ENCODE measurements at regions not wholly inside any gene's neighbourhood (a gene's known extent, or its start where the extent isn't known, plus 50 kb on each side); places are given as distances from the start of the nearest gene placed in this dataset.

DNA sequence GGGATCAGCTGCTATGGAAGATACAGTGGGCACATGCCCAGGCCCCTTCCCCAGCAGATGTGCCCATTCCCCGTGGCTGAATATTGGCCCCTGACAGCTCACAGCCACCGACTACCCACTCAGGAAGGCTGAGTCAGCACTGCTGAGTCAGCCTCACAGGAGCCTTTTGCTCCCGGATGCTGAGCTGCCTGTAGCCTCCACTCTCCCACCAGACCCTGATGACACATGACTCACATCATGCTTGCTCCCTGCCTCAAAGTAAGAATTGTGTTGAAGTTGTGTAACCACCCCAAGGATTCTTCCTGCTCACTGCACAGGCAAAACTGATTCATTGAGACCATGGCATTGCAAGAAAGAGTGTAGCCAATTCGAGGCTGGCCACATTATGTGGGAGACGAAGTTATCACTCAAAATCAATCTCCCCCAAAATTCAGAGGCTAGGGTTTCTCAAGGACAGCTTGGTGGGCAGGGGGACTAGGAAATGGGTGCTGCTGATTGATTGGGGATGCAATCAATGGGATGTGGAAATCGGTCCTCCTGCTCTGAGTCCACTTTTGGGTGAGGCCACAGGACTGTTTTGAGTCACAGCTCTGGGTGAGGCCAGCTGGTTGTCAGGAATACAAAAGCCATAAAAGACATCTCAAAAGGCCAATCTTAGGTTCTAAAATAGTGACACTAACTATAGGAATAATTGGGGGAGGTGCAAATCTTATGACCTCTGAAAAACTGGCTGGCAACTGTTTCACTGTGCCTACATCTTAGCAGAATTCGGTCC is 556.6 kb upstream of the CDH4 start:
- intact Hi-C loops (cut with DNase I): no loop called here
- TF ChIP-seq, protein P1, sequence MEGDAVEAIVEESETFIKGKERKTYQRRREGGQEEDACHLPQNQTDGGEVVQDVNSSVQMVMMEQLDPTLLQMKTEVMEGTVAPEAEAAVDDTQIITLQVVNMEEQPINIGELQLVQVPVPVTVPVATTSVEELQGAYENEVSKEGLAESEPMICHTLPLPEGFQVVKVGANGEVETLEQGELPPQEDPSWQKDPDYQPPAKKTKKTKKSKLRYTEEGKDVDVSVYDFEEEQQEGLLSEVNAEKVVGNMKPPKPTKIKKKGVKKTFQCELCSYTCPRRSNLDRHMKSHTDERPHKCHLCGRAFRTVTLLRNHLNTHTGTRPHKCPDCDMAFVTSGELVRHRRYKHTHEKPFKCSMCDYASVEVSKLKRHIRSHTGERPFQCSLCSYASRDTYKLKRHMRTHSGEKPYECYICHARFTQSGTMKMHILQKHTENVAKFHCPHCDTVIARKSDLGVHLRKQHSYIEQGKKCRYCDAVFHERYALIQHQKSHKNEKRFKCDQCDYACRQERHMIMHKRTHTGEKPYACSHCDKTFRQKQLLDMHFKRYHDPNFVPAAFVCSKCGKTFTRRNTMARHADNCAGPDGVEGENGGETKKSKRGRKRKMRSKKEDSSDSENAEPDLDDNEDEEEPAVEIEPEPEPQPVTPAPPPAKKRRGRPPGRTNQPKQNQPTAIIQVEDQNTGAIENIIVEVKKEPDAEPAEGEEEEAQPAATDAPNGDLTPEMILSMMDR (IDR thresholded peaks at IDR 0.05): no peak
- H3K4me1 ChIP-seq: no peaks in the 10 kb centered on the region
- no peaks in the 10 kb centered on the region for H3K27me3 ChIP-seq (ENCODE audit: low read depth)
- H3K9me3 ChIP-seq: no peaks in the 10 kb centered on the region
- H3K27ac ChIP-seq: no peak overlapping the region
- DNase-seq (no peak), ATAC-seq (no peak)
- H3K36me3 ChIP-seq: no peaks in the 10 kb centered on the region
- no peak overlapping the region for H3K4me3 ChIP-seq

DNA sequence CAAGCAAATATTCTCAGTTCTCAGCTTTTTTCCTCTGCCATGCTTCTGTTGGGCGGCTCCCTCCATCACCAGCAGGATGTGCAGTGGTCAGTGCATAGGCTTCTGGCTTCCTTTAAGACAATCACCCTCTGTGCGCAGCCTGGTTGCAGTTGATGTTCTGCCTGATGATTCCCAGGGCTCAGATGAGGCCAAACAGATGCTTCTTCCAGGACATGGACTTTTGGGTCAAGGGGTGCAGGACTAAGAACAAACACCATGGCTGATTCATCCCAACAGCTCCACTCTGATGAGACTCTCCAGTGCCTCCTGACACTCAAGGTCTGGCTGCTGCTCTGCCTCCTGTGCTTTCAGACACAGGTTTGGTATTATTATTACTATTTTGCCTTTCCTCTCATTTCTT is 554.8 kb upstream of the CDH4 start:
- H3K9me3 ChIP-seq: no peaks in the 10 kb centered on the region
- H3K4me3 ChIP-seq: no peak overlapping the region
- no peaks in the 10 kb centered on the region for H3K27me3 ChIP-seq (ENCODE audit: low read depth)
- intact Hi-C loops (cut with DNase I): no loop called here
- TF ChIP-seq, protein P1 (IDR thresholded peaks at IDR 0.05): no peak
- DNase-seq (no peak), ATAC-seq (no peak)
- H3K4me1 ChIP-seq: no peaks in the 10 kb centered on the region
- H3K36me3 ChIP-seq: no peaks in the 10 kb centered on the region
- H3K27ac ChIP-seq: no peak overlapping the region

GRCh38 chr20:60700728-60701127 is 551.3 kb upstream of the CDH4 start:
- no peaks in the 10 kb centered on the region for H3K9me3 ChIP-seq
- intact Hi-C loops (cut with DNase I): no loop called here
- ATAC-seq: no peak
- DNase-seq: no peak
- H3K27me3 ChIP-seq (ENCODE audit: low read depth): peaks cover 5% of the 10 kb centered on the region
- no peaks in the 10 kb centered on the region for H3K36me3 ChIP-seq
- no peak overlapping the region for H3K27ac ChIP-seq
- H3K4me1 ChIP-seq: no peaks in the 10 kb centered on the region
- H3K4me3 ChIP-seq: no peak overlapping the region
- TF ChIP-seq, protein P1 (IDR thresholded peaks at IDR 0.05): no peak

DNA sequence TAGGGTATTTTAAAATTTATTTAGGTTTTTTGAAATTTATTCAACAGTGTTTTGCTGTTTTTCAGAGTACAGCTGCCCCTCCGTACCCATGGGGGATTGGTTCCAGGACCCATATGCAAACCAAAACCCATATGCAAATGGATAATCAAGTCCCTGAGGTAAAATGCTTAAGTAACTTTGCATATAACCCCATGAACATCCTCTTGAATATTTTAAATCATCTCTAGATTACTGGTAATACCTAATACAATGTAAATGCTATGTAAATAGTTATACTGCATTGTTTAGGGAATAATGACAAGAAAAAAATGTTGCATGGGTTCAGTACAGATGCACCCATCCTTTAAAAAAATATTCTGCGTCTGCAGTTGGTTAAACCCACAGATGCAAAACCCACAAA is 547.9 kb upstream of the CDH4 start:
- intact Hi-C loops (cut with DNase I): no loop called here
- Histone ChIP-seq H3K27ac (no peak overlapping the region), H3K36me3 (no peaks in the 10 kb centered on the region), H3K9me3 (no peaks in the 10 kb centered on the region), H3K4me3 (no peak overlapping the region), H3K27me3 (ENCODE audit: low read depth) (peaks cover 5% of the 10 kb centered on the region), H3K4me1 (no peaks in the 10 kb centered on the region)
- TF ChIP-seq, protein P1 (IDR thresholded peaks at IDR 0.05): no peak
- ATAC-seq (no peak), DNase-seq (no peak)

- ATAC-seq: no peak
- no peaks in the 10 kb centered on the region for H3K9me3 ChIP-seq
- no peak overlapping the region for H3K4me3 ChIP-seq
- no peak overlapping the region for H3K27ac ChIP-seq
- intact Hi-C loops (cut with DNase I): no loop called here
- no peak for DNase-seq
- H3K36me3 ChIP-seq: no peaks in the 10 kb centered on the region
- no peaks in the 10 kb centered on the region for H3K4me1 ChIP-seq
- TF ChIP-seq, protein P1 (IDR thresholded peaks at IDR 0.05): no peak
- peaks cover 4% of the 10 kb centered on the region for H3K27me3 ChIP-seq (ENCODE audit: low read depth)
Observed at GRCh38 chr20:60713396-60713795, 538.7 kb upstream of the CDH4 start.
